WERI-Rb-1 (cell line): ENCODE measurements at regions not wholly inside any gene's neighbourhood (a gene's known extent, or its start where the extent isn't known, plus 50 kb on each side); places are given as distances from the start of the nearest gene placed in this dataset.
"Not testable (repeated sequence)": the region's sequence is repeated elsewhere in the genome, so short reads cannot be mapped to it uniquely, and the experiment has no call there.

ENCODE experiments used
- DNase-seq: peaks from one replicate; pipeline ENCODE4 v3.0.0-alpha.2; 2020
- H3K27ac ChIP-seq: fragments of 250-450 bp; sonication (Bioruptor Pico); 2 replicates; pipeline ENCODE4 v1.5.1; 2020; ENCODE audit warnings: mild to moderate bottlenecking, moderate library complexity
- H3K27me3 ChIP-seq: fragments of 250-450 bp; sonication (Bioruptor Pico); 2 replicates; pipeline ENCODE4 v1.5.1; 2021; ENCODE audit warnings: mild to moderate bottlenecking, low read depth, moderate library complexity; ENCODE audit not compliant: insufficient read depth, severe bottlenecking
- H3K36me3 ChIP-seq: fragments of 250-450 bp; sonication (Bioruptor Pico); 2 replicates; pipeline ENCODE4 v1.5.1; 2020; ENCODE audit warnings: mild to moderate bottlenecking, moderate library complexity
- H3K4me3 ChIP-seq: 2 replicates; pipeline ENCODE4 v1.5.1; 2011; ENCODE audit warnings: low read depth, mild to moderate bottlenecking, control low read depth, low read length
- H3K9me3 ChIP-seq: fragments of 250-450 bp; sonication (Bioruptor Pico); 2 replicates; pipeline ENCODE4 v1.5.1; 2021; ENCODE audit warnings: mild to moderate bottlenecking, moderate library complexity; ENCODE audit not compliant: severe bottlenecking
- TF ChIP-seq, protein P1 (sequence below): IDR thresholded peaks from 2 replicates; pipeline ENCODE4 v1.5.1; 2011; ENCODE audit warnings: low read depth, mild to moderate bottlenecking, control low read depth, inconsistent platforms, low read length

DNA sequence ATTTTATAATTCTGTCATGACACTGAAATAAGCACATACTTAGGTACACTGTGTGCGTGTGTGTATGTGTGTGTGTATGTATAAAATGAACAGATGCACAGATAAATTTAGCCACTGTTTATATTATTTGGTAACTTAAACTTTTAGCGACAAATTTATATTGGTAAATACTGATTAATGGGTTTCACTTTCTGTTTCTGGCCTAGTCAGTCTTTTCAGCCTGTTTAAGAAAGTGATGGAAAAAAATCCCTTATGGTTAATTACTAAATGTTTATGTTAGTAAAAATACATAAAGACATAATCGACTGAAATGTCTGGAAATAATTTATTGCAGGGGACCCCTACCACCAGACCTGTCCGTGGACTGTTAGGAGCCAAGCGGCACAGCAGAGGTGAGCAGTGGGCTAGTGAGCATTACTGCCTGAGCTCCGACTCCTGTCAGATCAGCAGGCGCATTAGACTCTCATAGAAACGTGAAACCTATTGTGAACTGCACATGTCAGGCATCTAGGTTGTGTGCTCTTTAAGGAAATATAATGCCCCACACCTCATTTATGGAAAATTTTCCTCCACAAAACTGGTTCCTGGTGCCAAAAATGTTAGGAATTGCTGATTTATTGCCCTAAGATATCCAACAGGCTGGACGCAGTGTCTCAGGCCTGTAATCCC is 717.4 kb downstream of the SI start:
- Histone ChIP-seq H3K4me3 (no peak overlapping the region), H3K27ac (no peak overlapping the region), H3K27me3 (no peaks in the 10 kb centered on the region), H3K36me3 (no peaks in the 10 kb centered on the region), H3K9me3 (no peaks in the 10 kb centered on the region)
- DNase-seq, result no peak
- TF ChIP-seq, protein P1, sequence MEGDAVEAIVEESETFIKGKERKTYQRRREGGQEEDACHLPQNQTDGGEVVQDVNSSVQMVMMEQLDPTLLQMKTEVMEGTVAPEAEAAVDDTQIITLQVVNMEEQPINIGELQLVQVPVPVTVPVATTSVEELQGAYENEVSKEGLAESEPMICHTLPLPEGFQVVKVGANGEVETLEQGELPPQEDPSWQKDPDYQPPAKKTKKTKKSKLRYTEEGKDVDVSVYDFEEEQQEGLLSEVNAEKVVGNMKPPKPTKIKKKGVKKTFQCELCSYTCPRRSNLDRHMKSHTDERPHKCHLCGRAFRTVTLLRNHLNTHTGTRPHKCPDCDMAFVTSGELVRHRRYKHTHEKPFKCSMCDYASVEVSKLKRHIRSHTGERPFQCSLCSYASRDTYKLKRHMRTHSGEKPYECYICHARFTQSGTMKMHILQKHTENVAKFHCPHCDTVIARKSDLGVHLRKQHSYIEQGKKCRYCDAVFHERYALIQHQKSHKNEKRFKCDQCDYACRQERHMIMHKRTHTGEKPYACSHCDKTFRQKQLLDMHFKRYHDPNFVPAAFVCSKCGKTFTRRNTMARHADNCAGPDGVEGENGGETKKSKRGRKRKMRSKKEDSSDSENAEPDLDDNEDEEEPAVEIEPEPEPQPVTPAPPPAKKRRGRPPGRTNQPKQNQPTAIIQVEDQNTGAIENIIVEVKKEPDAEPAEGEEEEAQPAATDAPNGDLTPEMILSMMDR, result no peak

- TF ChIP-seq, protein P1, result no peak
- DNase-seq, result no peak
- Histone ChIP-seq H3K36me3 (no peaks in the 10 kb centered on the region), H3K27me3 (no peaks in the 10 kb centered on the region), H3K27ac (no peak overlapping the region), H3K9me3 (no peaks in the 10 kb centered on the region), H3K4me3 (no peak overlapping the region)
Observed at GRCh38 chr3:164360078-164360578, 718.2 kb downstream of the SI start.

DNA sequence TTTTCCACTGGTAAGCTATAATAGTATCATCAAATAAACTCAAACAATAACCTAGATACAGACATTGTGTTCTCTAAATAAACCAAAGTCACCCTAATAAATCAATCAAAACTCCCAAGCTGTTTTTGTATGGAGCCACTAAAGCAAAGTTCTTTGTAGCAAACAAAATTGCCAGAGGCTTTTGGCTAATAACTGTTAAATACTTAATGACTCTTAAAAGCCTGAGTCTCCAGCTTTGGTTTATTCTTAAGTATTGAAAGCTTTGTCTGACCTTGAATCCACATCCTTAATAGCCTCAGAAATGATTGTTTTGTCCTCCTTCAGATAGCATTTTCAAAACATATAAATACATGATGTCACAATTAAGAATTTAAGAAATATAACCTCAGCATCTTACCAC is 725.3 kb downstream of the SI start:
- no peaks in the 10 kb centered on the region for H3K27me3 ChIP-seq
- TF ChIP-seq, protein P1, result no peak
- no peak overlapping the region for H3K4me3 ChIP-seq
- no peak overlapping the region for H3K27ac ChIP-seq
- H3K9me3 ChIP-seq, result no peaks in the 10 kb centered on the region
- no peaks in the 10 kb centered on the region for H3K36me3 ChIP-seq
- DNase-seq, result no peak

DNA sequence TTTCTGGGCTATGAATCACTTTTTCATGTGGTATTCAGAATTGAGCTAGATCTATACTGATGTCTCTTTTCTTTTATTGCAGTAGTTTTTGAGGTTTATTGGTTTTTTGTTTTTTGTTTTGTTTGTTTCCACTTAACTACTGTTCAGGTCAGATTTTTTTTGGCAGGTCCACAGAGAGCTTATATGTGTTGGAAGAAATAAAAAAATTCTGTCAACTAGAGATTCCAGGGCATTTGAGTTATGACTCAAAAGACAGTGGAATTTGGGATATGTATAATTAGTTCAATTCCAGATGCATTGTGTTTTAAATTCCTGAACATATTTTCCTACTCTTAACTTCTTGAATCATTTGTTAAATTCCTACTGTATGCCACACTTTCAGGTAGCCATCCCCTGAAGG is 727.2 kb downstream of the SI start:
- Histone ChIP-seq H3K36me3 (no peaks in the 10 kb centered on the region), H3K27ac (no peak overlapping the region), H3K27me3 (no peaks in the 10 kb centered on the region), H3K4me3 (no peak overlapping the region), H3K9me3 (no peaks in the 10 kb centered on the region)
- TF ChIP-seq, protein P1, result no peak
- no peak for DNase-seq

- H3K27ac ChIP-seq, H3K27me3 ChIP-seq, H3K9me3 ChIP-seq, H3K36me3 ChIP-seq, H3K4me3 ChIP-seq, DNase-seq: not testable (repeated sequence)
Observed at GRCh38 chr3:164342206-164342605, 736.1 kb downstream of the SI start.

GRCh38 chr3:164341086-164341485 is 737.2 kb downstream of the SI start:
- Histone ChIP-seq H3K27ac (no peak overlapping the region), H3K36me3 (no peaks in the 10 kb centered on the region), H3K27me3 (no peaks in the 10 kb centered on the region), H3K4me3 (no peak overlapping the region), H3K9me3 (no peaks in the 10 kb centered on the region)
- DNase-seq, result no peak
- TF ChIP-seq, protein P1, result no peak
